Ureter (tissue), 1 donor: ENCODE measurements at regions not wholly inside any gene's neighbourhood (a gene's known extent, or its start where the extent isn't known, plus 50 kb on each side); places are given as distances from the start of the nearest gene placed in this dataset.

ENCODE experiments used
- DNase-seq: peaks from one replicate; pipeline ENCODE4 v3.0.0-alpha.2; 2020; ENCODE audit warnings: low spot score
- donor health status: DM: yes; HTN: yes; CAD: no.

GRCh38 chr10:24010436-24010970, 198.4 kb upstream of the KIAA1217 start:
- no peak for DNase-seq

- no peak for DNase-seq
Observed at GRCh38 chr10:24012249-24012803, 196.6 kb upstream of the KIAA1217 start.

- no peak for DNase-seq
Observed at GRCh38 chr10:24027107-24027506, 181.8 kb upstream of the KIAA1217 start.

- DNase-seq = no peak
Observed at GRCh38 chr10:24034571-24034970, 174.4 kb upstream of the KIAA1217 start.

- DNase-seq = no peak
Observed at GRCh38 chr10:24035761-24036160, 173.2 kb upstream of the KIAA1217 start.

GRCh38 chr10:24039315-24039714, 169.6 kb upstream of the KIAA1217 start:
- DNase-seq = no peak

GRCh38 chr10:24039897-24040296, 169.0 kb upstream of the KIAA1217 start:
- DNase-seq = no peak

GRCh38 chr10:24041034-24041433, 167.9 kb upstream of the KIAA1217 start:
- DNase-seq = no peak

- DNase-seq = no peak
Observed at GRCh38 chr10:24041834-24042233, 167.1 kb upstream of the KIAA1217 start.

- DNase-seq = no peak
Observed at GRCh38 chr10:24042884-24043283, 166.1 kb upstream of the KIAA1217 start.

- no peak for DNase-seq
Observed at GRCh38 chr10:24046060-24046459, 162.9 kb upstream of the KIAA1217 start.

- no peak for DNase-seq
Observed at GRCh38 chr10:24047176-24047575, 161.8 kb upstream of the KIAA1217 start.

GRCh38 chr10:24054421-24054820, 154.5 kb upstream of the KIAA1217 start:
- no peak for DNase-seq

GRCh38 chr10:24080207-24080606, 128.7 kb upstream of the KIAA1217 start:
- DNase-seq = no peak

- no peak for DNase-seq
Observed at GRCh38 chr10:24086296-24087086, 122.4 kb upstream of the KIAA1217 start.

- no peak for DNase-seq
Observed at GRCh38 chr10:24091256-24091655, 117.7 kb upstream of the KIAA1217 start.

GRCh38 chr10:24096281-24096680, 112.7 kb upstream of the KIAA1217 start:
- no peak for DNase-seq

GRCh38 chr10:24097751-24098207, 111.2 kb upstream of the KIAA1217 start:
- no peak for DNase-seq

- no peak for DNase-seq
Observed at GRCh38 chr10:24104895-24105294, 104.0 kb upstream of the KIAA1217 start.

- DNase-seq = no peak
Observed at GRCh38 chr10:24113901-24114300, 95.0 kb upstream of the KIAA1217 start.

- no peak for DNase-seq
Observed at GRCh38 chr10:24114556-24114955, 94.4 kb upstream of the KIAA1217 start.

GRCh38 chr10:24115403-24115802, 93.5 kb upstream of the KIAA1217 start:
- no peak for DNase-seq

- DNase-seq = no peak
Observed at GRCh38 chr10:24118246-24118645, 90.7 kb upstream of the KIAA1217 start.
